Cardiac muscle cell (in vitro differentiated cells and primary cell): ENCODE measurements at regions not wholly inside any gene's neighbourhood (a gene's known extent, or its start where the extent isn't known, plus 50 kb on each side); places are given as distances from the start of the nearest gene placed in this dataset.
A peak's percentile ranks its signal among the peaks of the same experiment; 100 is the strongest.
"Not testable (repeated sequence)": the region's sequence is repeated elsewhere in the genome, so short reads cannot be mapped to it uniquely, and the experiment has no call there.

Source experiments
- DNase-seq, 2 donors: peaks; one replicate each; pipeline versions ENCODE4 v3.0.0 to v3.0.0-alpha.2; 2010 to 2017; ENCODE audit warnings: low read depth in 1 of 2, low spot score in 1 of 2
- H3K27ac ChIP-seq: fragments of 200-600 bp; sonication (generic); 2 replicates; pipeline ENCODE4 v1.5.1; 2016
- H3K27me3 ChIP-seq: fragments of 200-600 bp; sonication (generic); 2 replicates; pipeline ENCODE4 v1.6.0; 2016; ENCODE audit warnings: control low read depth
- H3K36me3 ChIP-seq: fragments of 200-600 bp; sonication (generic); 2 replicates; pipeline ENCODE4 v1.5.1; 2016; ENCODE audit warnings: control low read depth
- H3K4me1 ChIP-seq: fragments of 200-600 bp; sonication (generic); 2 replicates; pipeline ENCODE4 v1.8.1; 2017; ENCODE audit warnings: low read depth, mild to moderate bottlenecking, mixed run types
- H3K4me3 ChIP-seq: fragments of 200-600 bp; sonication (generic); 2 replicates; pipeline ENCODE4 v1.5.1; 2016; ENCODE audit warnings: mild to moderate bottlenecking
- H3K9me3 ChIP-seq: fragments of 200-600 bp; sonication (generic); 2 replicates; pipeline ENCODE4 v1.5.1; 2017; ENCODE audit warnings: low read depth, mild to moderate bottlenecking, control low read depth
- TF ChIP-seq, protein P1 (sequence below): IDR thresholded peaks from 2 replicates; pipeline ENCODE4 v1.5.1; 2012; ENCODE audit warnings: low read depth, mild to moderate bottlenecking, low read length

DNA sequence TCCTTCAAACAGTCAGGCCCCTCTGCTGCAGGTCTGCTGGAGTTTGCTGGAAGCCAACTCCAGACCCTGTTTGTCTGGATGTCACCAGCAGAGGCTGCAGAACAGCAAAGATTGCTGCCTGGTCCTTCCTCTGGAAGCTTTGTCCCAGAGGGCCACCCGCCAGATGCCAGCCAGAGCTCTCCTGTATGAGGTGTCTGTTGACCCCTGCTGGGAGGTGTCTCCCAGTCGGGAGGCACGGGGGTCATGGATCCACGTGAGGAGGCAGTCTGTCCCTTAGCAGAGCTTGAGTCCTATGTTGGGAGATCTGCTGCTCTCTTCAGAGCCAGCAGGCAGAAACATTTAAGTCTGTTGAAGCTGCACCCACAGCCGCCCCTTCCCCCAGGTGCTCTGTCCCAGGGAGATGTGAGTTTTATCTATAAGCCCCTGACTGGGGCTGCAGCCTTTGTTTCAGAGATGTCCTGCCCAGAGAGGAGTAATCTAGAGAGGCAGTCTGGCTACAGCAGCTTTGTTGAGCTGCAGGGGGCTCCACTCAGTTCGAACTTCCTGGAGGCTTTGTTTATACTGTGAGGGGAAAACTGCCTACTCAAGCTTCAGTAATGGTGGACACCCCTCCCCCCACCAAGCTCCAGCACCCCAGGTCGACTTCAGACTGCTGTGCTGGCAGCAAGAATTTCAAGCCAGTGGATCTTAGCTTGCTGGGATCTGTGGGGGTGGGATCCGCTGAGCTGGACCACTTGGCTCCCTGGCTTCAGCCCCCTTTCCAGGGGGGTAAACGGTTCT, 72.1 kb downstream of the OGFRL1 start:
- H3K27ac ChIP-seq, H3K9me3 ChIP-seq, H3K4me1 ChIP-seq, H3K4me3 ChIP-seq, H3K36me3 ChIP-seq, DNase-seq, H3K27me3 ChIP-seq: not testable (repeated sequence)

DNA sequence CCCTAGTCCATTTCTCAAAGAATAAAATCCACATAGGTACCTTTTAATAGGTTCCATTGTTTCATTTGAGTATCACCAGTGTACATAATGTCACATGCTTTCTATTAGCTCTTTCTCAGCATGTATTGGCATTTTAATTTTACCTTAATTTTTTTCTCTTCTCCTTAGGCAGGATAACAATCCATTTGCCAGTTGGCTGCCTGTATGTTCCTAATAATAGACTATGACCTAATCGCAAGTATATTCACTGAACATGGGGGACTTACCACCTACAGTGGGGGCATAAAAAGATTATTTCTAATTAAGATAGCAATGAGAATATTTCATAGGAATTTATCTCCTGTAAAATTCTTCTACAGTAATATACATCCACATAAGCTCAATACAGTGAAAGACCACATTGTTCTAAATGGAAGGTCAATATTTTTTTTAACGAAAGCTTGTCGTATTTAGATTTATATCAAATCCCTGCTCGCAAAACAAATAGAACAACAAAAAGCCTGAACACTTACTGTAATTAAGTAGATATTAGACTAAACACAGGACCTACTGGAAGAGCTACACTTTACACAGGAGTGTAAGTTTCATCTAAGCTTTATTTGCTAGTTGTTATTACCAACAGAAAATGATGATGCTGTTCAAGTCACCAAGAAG, 76.4 kb downstream of the OGFRL1 start:
- H3K9me3 ChIP-seq: no peaks in the 10 kb centered on the region
- H3K4me1 ChIP-seq: no peaks in the 10 kb centered on the region
- H3K27me3 ChIP-seq: no peaks in the 10 kb centered on the region
- no peak overlapping the region for H3K4me3 ChIP-seq
- no peaks in the 10 kb centered on the region for H3K36me3 ChIP-seq
- no peak for DNase-seq
- no peak overlapping the region for H3K27ac ChIP-seq
- TF ChIP-seq, protein P1, sequence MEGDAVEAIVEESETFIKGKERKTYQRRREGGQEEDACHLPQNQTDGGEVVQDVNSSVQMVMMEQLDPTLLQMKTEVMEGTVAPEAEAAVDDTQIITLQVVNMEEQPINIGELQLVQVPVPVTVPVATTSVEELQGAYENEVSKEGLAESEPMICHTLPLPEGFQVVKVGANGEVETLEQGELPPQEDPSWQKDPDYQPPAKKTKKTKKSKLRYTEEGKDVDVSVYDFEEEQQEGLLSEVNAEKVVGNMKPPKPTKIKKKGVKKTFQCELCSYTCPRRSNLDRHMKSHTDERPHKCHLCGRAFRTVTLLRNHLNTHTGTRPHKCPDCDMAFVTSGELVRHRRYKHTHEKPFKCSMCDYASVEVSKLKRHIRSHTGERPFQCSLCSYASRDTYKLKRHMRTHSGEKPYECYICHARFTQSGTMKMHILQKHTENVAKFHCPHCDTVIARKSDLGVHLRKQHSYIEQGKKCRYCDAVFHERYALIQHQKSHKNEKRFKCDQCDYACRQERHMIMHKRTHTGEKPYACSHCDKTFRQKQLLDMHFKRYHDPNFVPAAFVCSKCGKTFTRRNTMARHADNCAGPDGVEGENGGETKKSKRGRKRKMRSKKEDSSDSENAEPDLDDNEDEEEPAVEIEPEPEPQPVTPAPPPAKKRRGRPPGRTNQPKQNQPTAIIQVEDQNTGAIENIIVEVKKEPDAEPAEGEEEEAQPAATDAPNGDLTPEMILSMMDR: no peak

DNA sequence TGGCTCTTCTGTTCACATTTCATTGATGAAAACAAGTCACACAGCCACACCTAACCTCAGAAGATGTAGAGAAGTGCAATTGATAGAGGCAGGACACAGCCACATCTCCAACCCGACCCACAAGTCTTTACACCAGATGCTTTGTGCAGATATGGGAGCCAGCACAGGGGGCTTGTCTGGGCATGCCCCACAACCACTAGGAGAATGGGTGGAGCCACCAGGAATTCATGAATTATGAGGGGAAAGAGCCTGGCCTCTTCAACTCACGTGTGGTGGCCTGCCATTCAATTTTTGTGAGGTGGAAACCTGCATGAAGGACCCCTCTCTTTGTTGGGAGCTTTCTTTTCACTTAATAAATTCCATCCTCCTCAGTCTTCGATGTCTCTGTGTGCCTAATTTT, 79.1 kb downstream of the OGFRL1 start:
- Histone ChIP-seq H3K27ac (no peak overlapping the region), H3K9me3 (no peaks in the 10 kb centered on the region), H3K4me1 (no peaks in the 10 kb centered on the region), H3K4me3 (no peak overlapping the region), H3K36me3 (no peaks in the 10 kb centered on the region), H3K27me3 (no peaks in the 10 kb centered on the region)
- TF ChIP-seq, protein P1: no peak
- no peak for DNase-seq

DNA sequence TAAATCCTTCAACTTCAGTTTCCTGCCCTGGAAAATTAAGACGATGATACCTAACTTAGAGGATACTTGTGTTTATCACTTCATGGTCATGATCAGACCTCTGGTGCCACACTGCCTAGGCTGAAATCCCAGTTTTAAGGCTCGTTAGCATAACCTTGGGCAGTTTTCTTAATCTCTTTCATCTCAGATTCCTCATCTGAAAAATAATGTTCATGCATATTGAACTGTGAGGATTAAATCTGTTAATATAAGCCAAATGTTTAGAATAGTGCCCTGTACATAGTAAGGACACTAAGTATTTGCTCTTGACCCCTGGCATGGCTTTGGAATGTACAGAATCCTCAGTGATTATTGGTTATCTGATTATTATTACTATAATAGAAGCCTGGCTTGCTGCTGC, 79.7 kb downstream of the OGFRL1 start:
- Histone ChIP-seq H3K4me1 (no peaks in the 10 kb centered on the region), H3K9me3 (no peaks in the 10 kb centered on the region), H3K36me3 (no peaks in the 10 kb centered on the region), H3K27me3 (no peaks in the 10 kb centered on the region), H3K27ac (no peak overlapping the region), H3K4me3 (no peak overlapping the region)
- TF ChIP-seq, protein P1: no peak
- no peak for DNase-seq

DNA sequence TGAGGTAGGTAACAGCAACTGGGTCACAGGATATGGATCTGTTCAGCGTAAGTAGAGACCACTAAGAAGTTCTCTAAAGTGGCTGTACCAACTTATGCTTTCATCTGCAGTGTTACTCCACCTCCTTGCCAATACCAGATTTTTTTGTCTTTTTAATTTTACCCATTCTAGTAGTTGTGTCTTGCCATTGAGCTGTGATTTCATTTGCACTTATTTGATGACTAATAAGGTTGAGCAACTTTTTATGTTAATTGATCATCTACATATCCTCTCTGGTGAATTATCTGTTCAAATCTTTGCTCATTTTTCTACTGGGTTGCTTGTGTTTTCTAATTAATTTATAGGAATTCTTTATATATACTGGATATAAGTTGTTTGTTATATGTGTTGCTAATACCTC, 82.9 kb downstream of the OGFRL1 start:
- no peaks in the 10 kb centered on the region for H3K9me3 ChIP-seq
- TF ChIP-seq, protein P1: no peak
- DNase-seq: no peak

DNA sequence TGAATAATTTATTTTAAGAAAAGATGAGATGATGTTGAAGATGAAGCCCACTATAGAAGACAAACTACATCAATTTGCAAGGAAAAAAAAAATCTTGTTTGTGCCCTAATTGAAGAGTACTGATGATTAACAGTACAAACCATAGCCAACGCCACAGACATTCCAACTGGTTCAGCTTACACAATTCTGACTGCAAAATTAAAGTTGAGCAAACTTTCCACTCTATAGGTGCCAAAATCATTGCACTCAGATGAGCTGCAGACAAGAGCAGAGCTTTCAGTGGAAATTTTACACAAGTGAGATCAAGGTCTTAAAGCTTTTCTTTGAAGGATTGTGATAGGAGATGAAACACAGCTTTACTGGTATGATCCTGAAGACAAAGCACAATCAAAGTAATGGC, 85.3 kb downstream of the OGFRL1 start:
- H3K9me3 ChIP-seq: no peaks in the 10 kb centered on the region
- DNase-seq: peak in 1 of 2 donors; percentile 70
- TF ChIP-seq, protein P1: no peak
- H3K4me1 ChIP-seq: no peaks in the 10 kb centered on the region
- H3K27ac ChIP-seq: no peak overlapping the region
- no peaks in the 10 kb centered on the region for H3K27me3 ChIP-seq
- no peaks in the 10 kb centered on the region for H3K36me3 ChIP-seq
- H3K4me3 ChIP-seq: no peak overlapping the region

More for the DNA sequence above, 82.9 kb downstream of the OGFRL1 start:
- Histone ChIP-seq H3K36me3 (no peaks in the 10 kb centered on the region), H3K4me3 (no peak overlapping the region), H3K27ac (no peak overlapping the region), H3K27me3 (no peaks in the 10 kb centered on the region), H3K4me1 (no peaks in the 10 kb centered on the region)
